ENCODE measurements at regions not wholly inside any gene's neighbourhood (a gene's known extent, or its start where the extent isn't known, plus 50 kb on each side); places are given as distances from the start of the nearest gene placed in this dataset.

- no peak for TF ChIP-seq CTCF (IDR thresholded peaks at IDR 0.05)
- no peak for TF ChIP-seq POLR2A (IDR thresholded peaks at IDR 0.05)
These were observed 602.6 kb upstream of the ADAMTS16 start for GRCh38 chr5:4537489-4537888.

All from esophagus squamous epithelium (tissue), 4 donors.